ENCODE measurements at regions not wholly inside any gene's neighbourhood (a gene's known extent, or its start where the extent isn't known, plus 50 kb on each side); places are given as distances from the start of the nearest gene placed in this dataset.

GRCh38 chr5:73395256-73395655 lies 53.3 kb downstream of the FOXD1 start:
- DNase-seq, result no peak

DNA sequence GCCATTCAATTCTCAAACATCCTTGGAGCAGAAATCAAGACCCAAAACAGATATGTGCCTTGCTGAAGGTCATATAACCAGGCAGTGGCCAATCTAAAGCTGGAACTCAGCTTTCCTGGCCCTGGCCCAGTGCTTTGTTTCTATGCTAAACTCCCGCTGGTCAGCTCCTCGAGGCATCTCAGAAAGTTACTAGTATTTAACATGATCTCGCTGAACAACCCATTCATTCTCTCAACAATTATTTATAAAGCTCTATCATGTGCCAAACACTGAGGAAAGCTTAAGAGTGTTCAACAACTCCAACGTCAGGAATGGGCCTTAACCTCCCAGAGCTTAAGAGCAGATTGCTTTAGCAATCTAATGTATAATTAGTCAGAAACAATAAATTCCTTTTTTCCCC lies 54.0 kb downstream of the FOXD1 start:
- DNase-seq, result no peak

DNA sequence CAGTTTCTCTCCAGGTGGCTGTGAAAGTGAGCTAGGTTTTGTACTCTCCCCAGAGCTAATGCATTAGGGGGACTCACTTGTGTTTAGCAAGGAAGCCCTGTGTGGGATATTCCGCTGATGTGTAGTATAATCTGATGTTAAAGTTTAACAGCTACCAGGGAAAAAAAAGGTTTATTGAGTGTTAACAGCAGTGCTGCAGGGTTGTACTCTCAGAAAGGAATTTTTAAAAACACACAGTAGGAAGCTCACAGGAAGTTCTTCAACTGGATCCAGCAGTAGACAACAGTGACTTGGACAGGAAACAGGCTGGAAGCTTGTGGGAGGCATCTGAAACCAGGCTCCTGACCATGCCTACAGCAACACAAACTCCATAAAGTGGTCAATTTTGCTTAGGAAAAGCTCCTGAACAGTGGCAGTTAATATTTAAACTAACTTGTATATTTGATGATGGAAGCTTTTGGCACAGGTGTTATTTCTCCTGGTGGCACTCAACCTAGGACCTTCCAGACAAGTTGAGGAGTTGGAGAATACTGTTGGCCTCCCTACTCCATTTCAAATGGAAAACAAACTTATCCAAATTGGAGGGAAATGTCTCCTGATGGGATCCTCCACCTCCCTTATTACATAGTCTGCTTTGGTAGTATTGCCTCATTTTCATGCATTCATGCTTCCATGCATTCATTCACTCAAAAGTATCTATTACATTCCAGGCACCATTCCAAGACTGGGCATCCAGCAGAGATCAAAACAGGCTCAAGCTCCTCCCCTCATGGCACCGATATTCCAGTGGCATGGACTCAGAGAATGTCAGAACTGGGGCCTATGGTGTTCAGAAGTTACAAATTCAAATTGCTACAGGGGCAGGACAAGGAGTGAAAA lies 54.7 kb downstream of the FOXD1 start:
- DNase-seq, result no peak

GRCh38 chr5:73392775-73393174 lies 55.8 kb downstream of the FOXD1 start:
- DNase-seq, result no peak

- no peak for DNase-seq
Observed at GRCh38 chr5:73391441-73391881, 57.1 kb downstream of the FOXD1 start.

DNA sequence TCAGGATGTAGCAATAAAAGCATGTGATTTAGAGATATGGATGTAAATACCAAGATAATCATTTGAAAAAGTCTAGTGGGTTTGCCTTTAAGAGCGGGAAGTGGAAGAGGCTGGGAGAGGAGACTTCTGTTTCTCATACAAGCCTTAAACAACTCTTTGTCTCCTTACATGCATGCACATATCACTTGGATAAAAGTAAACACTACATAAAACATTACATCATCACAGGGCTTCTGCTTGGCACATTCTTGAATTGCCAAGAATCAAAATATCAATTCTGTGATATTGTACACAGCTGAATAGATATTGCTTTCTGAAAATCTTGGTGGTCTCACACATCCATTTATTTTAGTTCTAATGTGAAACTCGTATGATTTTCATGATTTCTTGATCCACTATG lies 57.6 kb downstream of the FOXD1 start:
- no peak for DNase-seq

- DNase-seq, result no peak
Observed at GRCh38 chr5:73388740-73389139, 59.8 kb downstream of the FOXD1 start.

DNA sequence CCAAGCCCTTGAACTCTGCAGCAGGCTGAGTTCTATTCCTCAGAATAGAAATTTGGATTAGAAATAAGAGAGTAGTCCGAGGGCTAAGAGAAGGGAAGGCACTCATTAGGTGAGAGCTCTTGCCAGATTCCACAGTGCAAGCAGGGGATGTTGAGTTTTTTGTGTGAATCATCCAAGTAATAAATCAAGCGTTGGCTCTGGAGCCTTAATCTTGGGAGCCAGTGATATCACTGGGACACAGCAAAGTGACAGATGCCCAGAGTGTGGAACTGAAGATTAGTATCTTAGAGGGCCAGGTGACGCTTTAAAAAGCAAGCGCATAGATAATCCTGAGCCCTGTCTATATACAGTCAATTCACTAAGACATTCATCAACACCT lies 60.3 kb downstream of the FOXD1 start:
- DNase-seq, result no peak

DNA sequence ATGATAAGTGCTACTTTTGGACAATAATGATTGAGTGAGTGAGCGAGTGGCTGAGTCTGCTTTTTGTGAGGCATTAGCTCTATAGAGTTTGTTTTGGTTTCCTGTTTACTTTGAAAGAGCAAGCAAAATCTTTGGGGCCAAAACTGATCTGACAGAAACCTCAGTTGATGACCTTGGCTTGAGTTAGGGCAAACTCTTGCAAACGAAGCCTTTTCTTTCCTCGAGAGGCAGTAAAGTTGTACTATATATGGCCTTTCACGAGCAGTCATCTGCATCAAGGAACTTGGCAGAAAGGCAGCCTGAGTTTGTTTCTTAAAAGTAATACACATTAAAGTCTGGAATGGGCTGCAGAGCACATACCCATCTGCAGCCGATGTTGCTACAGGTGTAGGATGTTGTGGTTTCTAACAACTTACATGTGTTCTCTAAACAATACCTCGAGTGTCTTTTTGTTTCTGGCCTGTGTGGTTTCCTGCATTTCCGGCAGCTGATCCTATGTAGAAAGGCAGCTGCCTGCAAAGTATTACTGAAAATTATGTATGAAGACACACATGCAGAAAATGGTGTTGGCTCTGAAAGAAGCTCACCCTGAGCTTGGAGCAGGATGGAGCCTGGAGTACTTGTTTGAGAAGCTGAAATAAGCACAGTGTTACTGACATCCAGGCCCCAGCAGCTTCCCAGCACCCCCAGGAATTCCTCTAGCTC lies 60.8 kb downstream of the FOXD1 start:
- peak; percentile 50 for DNase-seq

- DNase-seq, result no peak
Observed at GRCh38 chr5:73387149-73387591, 61.4 kb downstream of the FOXD1 start.

GRCh38 chr5:73384861-73385260 lies 63.7 kb downstream of the FOXD1 start:
- DNase-seq, result no peak

DNA sequence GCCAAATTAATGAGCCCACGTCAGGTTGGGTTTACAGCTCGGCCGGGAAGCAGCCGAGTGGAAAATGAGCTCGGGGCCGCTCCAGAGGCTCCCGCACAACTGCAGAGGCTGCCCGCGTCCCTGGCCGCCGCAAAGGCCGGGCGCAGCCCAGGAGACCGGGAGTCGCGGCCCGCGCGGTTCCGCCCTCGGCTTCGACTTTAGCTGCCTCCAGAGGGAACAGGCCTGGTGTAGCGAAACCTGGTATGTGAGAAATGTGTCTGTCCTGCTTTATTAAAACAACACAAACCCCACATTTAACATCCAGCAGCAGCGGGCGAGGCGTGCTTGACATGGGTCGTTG lies 66.2 kb downstream of the FOXD1 start:
- no peak for DNase-seq

- no peak for DNase-seq
Observed at GRCh38 chr5:73381590-73382400, 66.8 kb downstream of the FOXD1 start.

DNA sequence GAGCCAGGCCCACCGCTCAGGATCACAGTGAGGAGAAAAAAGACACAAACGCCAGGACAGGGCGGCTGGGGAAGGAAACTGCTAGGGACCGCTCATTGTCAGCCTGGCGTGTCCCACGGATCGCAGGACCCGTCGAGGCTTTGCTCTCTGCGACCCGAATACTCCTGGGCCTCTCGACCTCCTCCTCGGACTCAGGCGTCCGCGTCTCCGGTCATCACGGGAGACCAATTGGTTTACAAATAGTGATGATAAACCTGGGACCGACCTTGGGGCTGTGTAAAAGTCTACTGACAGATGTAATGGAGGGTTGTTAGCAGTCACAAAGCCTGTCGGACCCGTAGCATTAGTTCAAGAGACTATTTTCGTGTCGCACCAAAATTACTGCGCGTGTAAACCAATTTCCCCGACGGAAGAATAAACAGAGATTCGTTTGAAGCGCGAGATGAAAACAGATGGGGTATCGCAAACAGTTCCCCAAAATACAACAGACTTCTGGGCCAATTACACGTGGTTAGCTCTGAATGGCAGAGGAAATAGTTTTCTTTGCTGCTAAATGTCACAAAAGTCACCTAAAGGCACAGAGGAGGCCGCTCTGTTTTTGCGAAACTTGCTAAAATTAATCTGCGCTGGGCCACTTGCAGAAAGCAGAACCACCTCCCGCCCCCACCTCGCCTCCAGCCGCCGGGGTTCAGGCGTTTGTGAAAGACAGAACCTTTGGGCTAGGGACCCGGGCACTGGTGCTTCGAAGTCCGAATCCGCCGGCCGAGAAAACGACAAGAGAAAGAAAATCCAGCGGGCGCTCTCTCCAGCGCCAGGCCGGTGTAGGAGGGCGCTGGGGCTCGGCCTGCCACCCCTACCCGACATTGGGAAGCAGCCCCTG lies 67.6 kb downstream of the FOXD1 start:
- no peak for DNase-seq

DNA sequence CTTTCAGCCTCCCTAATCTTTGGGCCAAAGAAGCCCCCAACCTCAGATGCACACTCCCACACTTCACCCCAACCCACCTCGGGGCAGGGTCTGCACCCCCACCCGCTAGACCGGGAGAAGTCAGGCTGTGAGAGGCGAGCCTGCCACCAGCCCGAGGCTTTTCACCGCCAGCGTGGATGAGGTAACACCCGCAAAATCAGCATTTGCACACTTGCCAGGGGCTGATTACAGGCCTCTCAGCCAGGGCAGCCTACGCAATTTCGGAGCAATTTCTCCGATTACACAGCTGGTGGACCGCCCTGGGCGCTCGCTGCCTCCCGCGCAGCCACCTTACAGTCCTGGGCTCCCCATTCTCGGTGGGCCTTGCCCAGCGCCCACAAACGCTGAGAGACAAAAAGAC lies 68.5 kb downstream of the FOXD1 start:
- no peak for DNase-seq

DNA sequence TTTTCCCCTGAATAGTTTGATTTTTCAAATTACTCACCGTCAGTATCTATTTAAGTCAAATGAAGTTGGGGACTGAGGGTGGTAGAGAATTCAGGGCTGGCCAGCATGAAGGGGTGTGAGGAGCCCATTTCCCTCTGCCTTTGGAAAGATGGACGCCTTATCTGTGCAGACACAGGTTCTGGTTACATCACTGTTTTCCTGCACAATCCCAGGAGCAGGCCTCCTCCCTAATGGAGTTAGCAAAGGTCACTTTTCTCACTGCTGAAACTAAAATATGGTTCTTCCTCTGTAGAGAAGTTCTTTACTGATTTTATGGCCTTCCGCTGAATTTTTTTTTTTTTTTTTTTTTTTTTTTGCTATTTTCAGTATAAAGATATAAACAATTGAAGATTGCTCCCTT lies 69.1 kb downstream of the FOXD1 start:
- DNase-seq, result no peak

DNA sequence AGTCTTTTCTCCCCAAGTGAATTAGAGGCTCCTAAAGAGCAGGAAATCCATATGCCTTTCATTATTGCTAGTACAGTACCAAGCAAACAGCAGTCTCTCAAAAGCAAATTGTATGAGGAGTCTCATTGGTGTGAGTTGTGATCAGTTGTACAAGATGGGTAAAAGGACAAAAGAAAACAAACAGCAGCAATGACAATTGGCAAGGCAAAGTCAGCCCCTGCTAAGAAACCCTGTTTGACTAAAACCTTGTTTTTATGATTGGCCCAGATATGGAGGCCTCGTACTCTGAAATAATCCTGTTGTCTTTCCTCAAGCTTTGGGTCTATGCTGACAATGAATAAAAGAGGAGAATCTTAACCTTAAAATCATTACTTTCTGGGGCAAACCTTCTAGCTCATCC lies 69.8 kb downstream of the FOXD1 start:
- DNase-seq, result no peak

DNA sequence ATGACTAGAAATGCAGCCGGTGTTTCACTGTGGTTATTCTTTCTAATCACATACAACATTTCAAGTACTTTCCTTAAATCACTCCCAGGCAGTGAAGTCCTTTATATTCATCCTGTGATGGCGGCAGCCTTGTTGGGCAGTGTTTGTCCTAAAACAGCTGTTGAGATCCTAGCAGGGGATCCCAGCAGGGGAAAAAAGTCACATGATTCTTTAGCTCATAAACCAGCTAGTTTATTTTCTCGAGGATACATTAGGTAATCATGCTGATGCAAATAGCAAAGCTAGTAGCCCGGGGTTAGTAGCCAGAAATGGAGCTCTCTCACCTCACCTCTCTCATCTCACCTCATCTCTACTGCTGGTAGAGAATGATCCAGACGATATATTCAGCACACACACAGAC lies 70.5 kb downstream of the FOXD1 start:
- no peak for DNase-seq

DNA sequence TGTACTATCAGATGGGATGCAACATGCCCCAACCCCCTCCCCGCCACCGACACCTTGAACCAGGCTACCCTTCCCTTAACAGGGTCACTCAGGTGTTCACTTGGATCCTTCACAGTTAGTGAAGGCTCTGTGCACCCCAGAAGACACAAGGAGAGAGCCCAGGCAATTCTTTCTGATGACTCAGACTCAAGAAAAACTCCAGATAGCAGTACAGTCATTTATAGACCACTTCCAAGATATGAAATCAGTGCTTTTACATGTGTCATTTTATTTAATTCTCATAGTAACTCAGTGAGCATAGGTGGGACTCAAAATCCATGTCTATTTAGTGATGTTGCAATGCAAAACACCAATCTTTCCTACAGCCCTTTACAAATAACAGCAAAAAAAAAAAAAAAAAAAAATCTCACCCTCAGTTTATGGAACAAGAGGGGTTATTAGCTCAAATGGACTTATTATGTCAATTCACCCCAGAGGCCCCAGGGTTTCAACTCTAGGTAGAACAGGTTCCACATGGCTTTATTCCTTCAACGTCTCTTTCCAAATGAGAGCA lies 71.9 kb downstream of the FOXD1 start:
- DNase-seq, result no peak

GRCh38 chr5:73375949-73376348 lies 72.6 kb downstream of the FOXD1 start:
- no peak for DNase-seq

DNA sequence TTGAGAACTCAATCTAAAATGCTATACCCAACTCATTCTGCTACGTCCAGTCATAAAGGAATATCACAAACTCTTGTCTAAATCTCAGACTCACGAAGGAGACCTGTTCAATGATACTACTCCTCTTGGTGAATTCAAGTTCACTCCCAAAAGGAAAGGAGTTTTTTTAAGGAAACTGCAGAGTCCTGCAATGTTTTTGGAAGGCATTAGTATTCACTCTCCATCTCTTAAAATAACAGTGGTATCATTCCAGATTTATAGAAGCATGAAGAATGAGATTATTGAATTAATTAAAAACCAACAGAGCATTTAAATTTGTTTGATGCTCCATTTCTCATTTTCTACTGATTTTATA lies 73.4 kb downstream of the FOXD1 start:
- DNase-seq, result no peak

DNA sequence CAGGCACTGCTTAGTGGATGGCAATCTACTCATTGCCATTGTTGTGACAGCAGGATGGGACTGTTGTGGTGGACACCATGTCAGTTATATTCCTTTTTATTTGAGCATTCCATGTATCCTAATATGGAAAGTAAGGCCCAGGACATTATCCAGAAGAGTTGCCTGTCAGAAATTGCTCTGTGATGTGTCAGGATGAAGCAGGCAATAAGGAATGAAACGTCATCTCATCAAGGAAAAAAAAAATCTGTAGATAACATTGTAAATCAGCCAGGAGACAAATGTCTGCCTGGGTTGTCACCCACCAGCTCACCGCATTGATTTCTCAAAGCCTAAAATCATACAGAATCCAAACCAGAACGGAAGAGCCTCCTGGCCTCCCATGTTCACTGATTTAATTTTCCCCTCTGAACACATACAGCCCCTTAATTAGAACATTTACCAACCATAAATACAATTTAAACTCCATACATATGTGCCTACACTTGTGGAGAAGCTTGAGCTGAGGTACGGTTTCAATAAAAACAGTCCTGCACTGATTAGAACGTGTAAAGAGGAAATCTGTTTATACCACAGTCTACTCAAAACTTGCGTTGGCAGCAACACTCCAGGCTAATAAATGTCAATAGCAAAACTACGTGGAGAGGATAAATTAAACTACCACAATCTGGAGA lies 73.9 kb downstream of the FOXD1 start:
- DNase-seq, result no peak

Measured in activated CD4-positive, alpha-beta T cell treated with anti-CD3 and anti-CD28 coated beads, Interleukin-2, amount 50 U/mL, for 16 hours (primary cell).